BLaER1 treated with 17β-estradiol and CSF1 and Interleukin-3, amounts not matched to agents 10 nM and 100 nM (cell line): ENCODE measurements at regions not wholly inside any gene's neighbourhood (a gene's known extent, or its start where the extent isn't known, plus 50 kb on each side); places are given as distances from the start of the nearest gene placed in this dataset.

Experiments used
- H3K27ac ChIP-seq, 11 experiments: shearing (Covaris generic); formaldehyde crosslinking; 2 replicates each; pipeline ENCODE4 v1.8.1; 2022
- H3K27me3 ChIP-seq, 11 experiments: shearing (Covaris generic); formaldehyde crosslinking; 2 replicates each; pipeline ENCODE4 v1.8.1; 2022
- H3K36me3 ChIP-seq, 11 experiments: shearing (Covaris generic); formaldehyde crosslinking; 2 replicates each; pipeline ENCODE4 v1.8.1; 2022
- H3K4me1 ChIP-seq, 10 experiments: shearing (Covaris generic); formaldehyde crosslinking; 2 replicates each; pipeline ENCODE4 v1.8.1; 2022
- H3K4me2 ChIP-seq, 11 experiments: shearing (Covaris generic); formaldehyde crosslinking; 2 replicates each; pipeline ENCODE4 v1.8.1; 2022
- H3K4me3 ChIP-seq, 10 experiments: shearing (Covaris generic); formaldehyde crosslinking; 2 replicates each; pipeline ENCODE4 v1.8.1; 2022
- H3K9ac ChIP-seq, 11 experiments: shearing (Covaris generic); formaldehyde crosslinking; 2 replicates each; pipeline ENCODE4 v1.8.1; 2022
- H3K9me3 ChIP-seq, 11 experiments: shearing (Covaris generic); formaldehyde crosslinking; replicated peaks in 1 of 11; 2 replicates each; pipeline ENCODE4 v1.8.1; 2022
- H4K20me1 ChIP-seq, 11 experiments: shearing (Covaris generic); formaldehyde crosslinking; 2 replicates each; pipeline ENCODE4 v1.8.1; 2022
- Cebpa-rat ChIP-seq, 11 experiments: shearing (Covaris generic); IDR thresholded peaks; 2 replicates each; pipeline ENCODE4 v1.8.1; 2022

- no peak for TF ChIP-seq Cebpa-rat (IDR thresholded peaks at IDR 0.05)
- Histone ChIP-seq H3K4me1 (peaks cover 0 to 4% (median 0%) of the 10 kb centered on the region in 10 experiments; a peak in 2 of 20 replicates), H3K27me3 (no peaks in the 10 kb centered on the region), H3K27ac (no peak overlapping the region), H3K4me2 (no peak overlapping the region), H3K9me3 (peaks cover 0 to 10% (median 0%) of the 10 kb centered on the region in 11 experiments; a peak in 5 of 22 replicates), H3K9ac (no peak overlapping the region), H4K20me1 (no peaks in the 10 kb centered on the region), H3K36me3 (no peaks in the 10 kb centered on the region), H3K4me3 (no peak overlapping the region)
Observed at GRCh38 chr13:72540881-72541280, 186.5 kb downstream of the MZT1 start.

GRCh38 chr13:72539925-72540324 is 187.5 kb downstream of the MZT1 start:
- no peaks in the 10 kb centered on the region for H3K36me3 ChIP-seq
- TF ChIP-seq Cebpa-rat (IDR thresholded peaks at IDR 0.05): no peak

DNA sequence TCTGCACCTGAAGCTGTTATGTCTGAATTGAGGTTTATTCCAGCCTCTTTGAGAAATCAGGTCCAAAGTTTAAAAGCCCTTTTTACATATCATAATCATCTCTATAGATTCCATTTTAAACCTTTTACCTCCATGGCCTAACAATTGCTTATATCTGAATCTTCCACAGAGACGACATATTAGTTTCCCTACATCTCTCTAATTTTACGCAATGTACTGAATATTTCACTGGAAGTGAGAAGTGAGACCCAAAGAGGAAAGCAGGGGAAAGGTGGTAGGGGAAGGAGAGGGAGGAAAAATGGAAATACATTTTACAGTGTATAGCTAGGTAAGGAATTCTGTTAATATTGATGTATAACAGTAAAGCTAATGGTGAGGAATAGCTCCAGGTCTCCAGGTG is 189.6 kb downstream of the MZT1 start:
- no peak for TF ChIP-seq Cebpa-rat (IDR thresholded peaks at IDR 0.05)
- no peaks in the 10 kb centered on the region for H3K27me3 ChIP-seq
- H3K9me3 ChIP-seq: no peaks in the 10 kb centered on the region
- no peak overlapping the region for H3K4me2 ChIP-seq
- H4K20me1 ChIP-seq: no peaks in the 10 kb centered on the region
- peaks cover 0 to 4% (median 0%) of the 10 kb centered on the region in 10 experiments; a peak in 2 of 20 replicates for H3K4me1 ChIP-seq
- no peak overlapping the region for H3K27ac ChIP-seq
- H3K9ac ChIP-seq: no peak overlapping the region
- H3K4me3 ChIP-seq: no peak overlapping the region
- no peaks in the 10 kb centered on the region for H3K36me3 ChIP-seq

More at GRCh38 chr13:72539925-72540324, 187.5 kb downstream of the MZT1 start:
- H4K20me1 ChIP-seq: no peaks in the 10 kb centered on the region
- H3K4me1 ChIP-seq: peaks cover 0 to 4% (median 0%) of the 10 kb centered on the region in 10 experiments; a peak in 2 of 20 replicates
- H3K4me3 ChIP-seq: no peak overlapping the region
- H3K27me3 ChIP-seq: no peaks in the 10 kb centered on the region
- H3K9me3 ChIP-seq: peaks cover 0 to under 1% (median 0%) of the 10 kb centered on the region in 11 experiments; a peak in 1 of 22 replicates
- H3K4me2 ChIP-seq: no peak overlapping the region; a peak in 2 of 22 replicates
- H3K27ac ChIP-seq: no peak overlapping the region
- no peak overlapping the region for H3K9ac ChIP-seq

- Histone ChIP-seq H4K20me1 (no peaks in the 10 kb centered on the region), H3K27me3 (no peaks in the 10 kb centered on the region), H3K36me3 (no peaks in the 10 kb centered on the region), H3K4me2 (no peak overlapping the region), H3K9me3 (no peaks in the 10 kb centered on the region), H3K9ac (no peak overlapping the region), H3K27ac (no peak overlapping the region), H3K4me1 (peaks cover 0 to 4% (median 0%) of the 10 kb centered on the region in 10 experiments; a peak in 2 of 20 replicates), H3K4me3 (no peak overlapping the region)
- no peak for TF ChIP-seq Cebpa-rat (IDR thresholded peaks at IDR 0.05)
Observed at GRCh38 chr13:72537395-72537780, 190.0 kb downstream of the MZT1 start.

DNA sequence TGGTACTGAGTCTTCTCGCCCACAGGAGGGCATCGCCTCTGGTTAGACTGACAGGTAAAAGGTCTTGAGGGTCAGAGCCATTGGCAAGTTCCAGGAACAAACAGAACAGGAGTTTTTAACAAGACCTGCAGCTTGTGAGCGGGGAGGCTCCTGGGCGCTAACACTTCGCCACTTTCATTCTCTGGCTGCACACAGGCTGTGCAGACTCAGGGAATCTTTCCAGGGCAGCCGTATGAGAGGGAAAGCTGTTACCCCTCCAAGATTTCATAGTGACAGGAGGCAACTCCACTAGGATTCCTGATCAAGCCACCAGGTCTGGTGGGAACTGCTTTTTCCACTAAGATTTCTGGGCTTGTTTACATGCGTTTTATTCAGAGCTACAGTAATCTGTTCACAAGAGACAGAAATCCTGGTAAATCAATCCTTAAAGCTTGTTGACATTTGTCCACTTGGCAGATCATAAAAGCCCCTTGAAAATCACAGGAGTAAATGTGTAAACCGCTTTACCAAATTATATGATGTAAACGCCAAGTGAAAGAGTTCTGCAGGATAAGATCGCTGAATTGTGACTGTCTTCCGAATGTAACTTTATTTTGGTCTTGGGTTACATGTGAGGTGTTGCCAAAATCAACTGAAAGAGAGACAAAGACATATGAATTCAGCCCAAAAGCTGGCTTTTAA is 190.6 kb downstream of the MZT1 start:
- H3K4me1 ChIP-seq: peaks cover 0 to 4% (median 0%) of the 10 kb centered on the region in 10 experiments; a peak in 2 of 20 replicates
- no peaks in the 10 kb centered on the region for H3K36me3 ChIP-seq
- TF ChIP-seq Cebpa-rat (IDR thresholded peaks at IDR 0.05): no peak
- no peak overlapping the region for H3K4me3 ChIP-seq
- no peaks in the 10 kb centered on the region for H4K20me1 ChIP-seq
- H3K9me3 ChIP-seq: no peaks in the 10 kb centered on the region
- no peak overlapping the region for H3K4me2 ChIP-seq
- no peak overlapping the region for H3K9ac ChIP-seq
- no peaks in the 10 kb centered on the region for H3K27me3 ChIP-seq
- H3K27ac ChIP-seq: no peak overlapping the region

DNA sequence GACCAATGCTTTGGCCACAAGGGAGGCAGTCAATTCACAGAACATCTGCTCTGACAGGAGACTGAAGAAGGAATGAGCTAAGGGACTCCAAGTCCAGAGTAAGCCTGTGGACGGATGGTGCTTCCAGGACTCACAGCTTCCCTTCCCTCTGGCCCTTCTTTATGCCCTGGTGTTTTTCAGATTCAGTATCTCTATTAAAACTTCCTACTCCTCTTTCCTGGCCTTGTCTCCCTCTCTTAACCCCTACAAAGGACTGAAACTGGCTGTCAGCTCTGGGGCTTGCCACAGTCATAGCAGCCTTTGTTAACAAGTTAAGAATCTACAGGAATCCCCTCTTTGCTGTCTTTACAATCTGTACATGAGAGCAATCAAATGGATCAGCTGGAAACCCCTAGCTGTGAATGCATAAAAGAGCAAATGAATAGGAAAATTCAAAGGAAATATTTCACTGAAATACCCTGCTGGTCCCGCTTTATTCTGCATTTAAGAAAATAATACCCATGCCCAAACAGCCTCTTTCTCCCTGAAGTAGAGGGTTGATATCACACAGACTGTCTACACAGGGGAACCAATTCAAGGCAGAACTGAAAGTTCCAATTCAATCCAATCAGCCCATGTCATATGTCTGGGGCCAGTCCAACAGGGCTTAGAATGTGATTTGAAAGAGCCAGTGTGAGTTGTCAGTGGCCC is 192.3 kb downstream of the MZT1 start:
- no peak for TF ChIP-seq Cebpa-rat (IDR thresholded peaks at IDR 0.05)

GRCh38 chr13:72530471-72530870 is 197.0 kb downstream of the MZT1 start:
- Histone ChIP-seq H3K4me1 (no peaks in the 10 kb centered on the region), H3K27ac (no peak overlapping the region), H4K20me1 (no peaks in the 10 kb centered on the region), H3K4me2 (no peak overlapping the region), H3K4me3 (no peak overlapping the region), H3K9me3 (no peaks in the 10 kb centered on the region), H3K27me3 (no peaks in the 10 kb centered on the region), H3K9ac (no peak overlapping the region), H3K36me3 (no peaks in the 10 kb centered on the region)
- no peak for TF ChIP-seq Cebpa-rat (IDR thresholded peaks at IDR 0.05)

More for the DNA sequence above, 192.3 kb downstream of the MZT1 start:
- Histone ChIP-seq H3K36me3 (no peaks in the 10 kb centered on the region), H3K27ac (no peak overlapping the region), H3K4me2 (no peak overlapping the region), H3K4me1 (peaks cover 0 to 4% (median 0%) of the 10 kb centered on the region in 10 experiments; a peak in 2 of 20 replicates), H4K20me1 (no peaks in the 10 kb centered on the region), H3K27me3 (no peaks in the 10 kb centered on the region), H3K9me3 (no peaks in the 10 kb centered on the region), H3K9ac (no peak overlapping the region), H3K4me3 (no peak overlapping the region)

DNA sequence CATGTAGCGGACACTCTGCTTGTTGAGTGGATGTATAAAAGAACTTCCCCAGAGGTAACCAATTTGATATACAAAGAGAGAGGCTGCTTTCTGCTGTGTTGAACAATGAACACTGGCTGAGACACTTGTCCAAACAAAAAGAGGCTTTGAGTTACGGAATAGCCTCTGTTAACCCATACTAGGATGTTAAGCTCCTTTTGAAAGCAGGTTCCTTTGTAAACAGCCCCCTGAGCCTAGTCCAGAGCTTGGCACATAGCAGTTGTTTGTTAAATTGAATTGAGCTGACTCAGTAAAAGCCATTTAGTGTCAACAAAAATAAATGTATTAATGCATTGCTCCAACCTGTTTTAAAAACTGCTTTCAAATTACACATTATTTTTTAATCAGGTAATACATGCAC is 200.1 kb downstream of the MZT1 start:
- no peak for TF ChIP-seq Cebpa-rat (IDR thresholded peaks at IDR 0.05)
- no peak overlapping the region for H3K27ac ChIP-seq
- no peaks in the 10 kb centered on the region for H3K9me3 ChIP-seq
- H3K36me3 ChIP-seq: no peaks in the 10 kb centered on the region
- H3K4me2 ChIP-seq: no peak overlapping the region
- no peaks in the 10 kb centered on the region for H4K20me1 ChIP-seq
- H3K9ac ChIP-seq: no peak overlapping the region
- H3K4me1 ChIP-seq: no peaks in the 10 kb centered on the region
- H3K27me3 ChIP-seq: no peaks in the 10 kb centered on the region
- no peak overlapping the region for H3K4me3 ChIP-seq

DNA sequence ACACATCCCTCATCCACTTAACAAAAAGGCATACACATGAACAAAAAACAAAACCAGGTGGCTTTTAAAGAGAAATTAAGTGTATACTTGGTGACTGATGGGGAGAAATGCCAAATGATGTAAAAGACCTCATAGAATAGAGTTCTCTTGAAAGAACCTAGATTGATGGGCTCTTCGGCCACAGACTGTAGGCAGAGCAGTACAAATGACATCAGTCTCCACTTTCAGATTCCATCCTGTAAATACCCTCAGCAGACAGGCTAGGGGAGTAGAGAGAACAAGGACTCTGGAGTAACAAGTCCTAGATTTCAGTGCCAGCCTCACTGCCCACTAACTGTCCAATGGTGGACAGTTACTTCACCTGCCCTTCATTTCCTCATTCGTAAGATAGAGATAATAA is 203.8 kb downstream of the MZT1 start:
- no peak for TF ChIP-seq Cebpa-rat (IDR thresholded peaks at IDR 0.05)

More for the DNA sequence above, 203.8 kb downstream of the MZT1 start:
- Histone ChIP-seq H3K4me2 (no peak overlapping the region), H3K27ac (no peak overlapping the region), H3K9me3 (no peaks in the 10 kb centered on the region), H3K9ac (no peak overlapping the region), H3K4me1 (peaks cover 0 to 4% (median 0%) of the 10 kb centered on the region in 10 experiments; a peak in 1 of 20 replicates), H4K20me1 (no peaks in the 10 kb centered on the region), H3K27me3 (no peaks in the 10 kb centered on the region), H3K36me3 (no peaks in the 10 kb centered on the region), H3K4me3 (no peak overlapping the region)
